ENCODE measurements at regions not wholly inside any gene's neighbourhood (a gene's known extent, or its start where the extent isn't known, plus 50 kb on each side); places are given as distances from the start of the nearest gene placed in this dataset.

DNA sequence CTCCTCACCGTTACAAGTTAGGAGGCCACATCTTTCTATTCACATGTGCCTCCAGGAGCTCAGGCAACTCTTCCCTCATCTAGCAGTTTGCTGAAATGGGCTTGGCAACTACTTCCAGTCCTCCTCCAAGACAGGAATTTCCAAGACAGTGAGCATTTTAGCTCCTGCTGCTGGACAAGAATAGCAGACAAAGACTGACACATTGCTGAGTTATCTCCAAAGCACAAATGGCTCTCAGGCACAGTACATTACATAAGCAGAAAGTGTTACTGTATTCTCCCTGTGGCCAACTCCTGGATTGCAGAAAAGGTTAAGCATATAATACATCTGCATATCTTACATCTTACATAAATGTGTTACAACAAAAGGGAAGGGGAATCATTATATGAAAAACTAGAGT, 83.2 kb upstream of the POU2AF2 start:
- H3K9me3 ChIP-seq, result no peaks in the 10 kb centered on the region
- no peak for DNase-seq
- intact Hi-C loops (cut with DNase I, micrococcal nuclease), result no loop called here
- H3K4me1 ChIP-seq (ENCODE audit: low read depth), result no peaks in the 10 kb centered on the region
- TF ChIP-seq, protein P1, sequence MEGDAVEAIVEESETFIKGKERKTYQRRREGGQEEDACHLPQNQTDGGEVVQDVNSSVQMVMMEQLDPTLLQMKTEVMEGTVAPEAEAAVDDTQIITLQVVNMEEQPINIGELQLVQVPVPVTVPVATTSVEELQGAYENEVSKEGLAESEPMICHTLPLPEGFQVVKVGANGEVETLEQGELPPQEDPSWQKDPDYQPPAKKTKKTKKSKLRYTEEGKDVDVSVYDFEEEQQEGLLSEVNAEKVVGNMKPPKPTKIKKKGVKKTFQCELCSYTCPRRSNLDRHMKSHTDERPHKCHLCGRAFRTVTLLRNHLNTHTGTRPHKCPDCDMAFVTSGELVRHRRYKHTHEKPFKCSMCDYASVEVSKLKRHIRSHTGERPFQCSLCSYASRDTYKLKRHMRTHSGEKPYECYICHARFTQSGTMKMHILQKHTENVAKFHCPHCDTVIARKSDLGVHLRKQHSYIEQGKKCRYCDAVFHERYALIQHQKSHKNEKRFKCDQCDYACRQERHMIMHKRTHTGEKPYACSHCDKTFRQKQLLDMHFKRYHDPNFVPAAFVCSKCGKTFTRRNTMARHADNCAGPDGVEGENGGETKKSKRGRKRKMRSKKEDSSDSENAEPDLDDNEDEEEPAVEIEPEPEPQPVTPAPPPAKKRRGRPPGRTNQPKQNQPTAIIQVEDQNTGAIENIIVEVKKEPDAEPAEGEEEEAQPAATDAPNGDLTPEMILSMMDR (IDR thresholded peaks at IDR 0.05), result no peak
- H3K36me3 ChIP-seq (ENCODE audit: low read depth), result no peaks in the 10 kb centered on the region
- no peak overlapping the region for H3K4me3 ChIP-seq
- no peak for ATAC-seq

DNA sequence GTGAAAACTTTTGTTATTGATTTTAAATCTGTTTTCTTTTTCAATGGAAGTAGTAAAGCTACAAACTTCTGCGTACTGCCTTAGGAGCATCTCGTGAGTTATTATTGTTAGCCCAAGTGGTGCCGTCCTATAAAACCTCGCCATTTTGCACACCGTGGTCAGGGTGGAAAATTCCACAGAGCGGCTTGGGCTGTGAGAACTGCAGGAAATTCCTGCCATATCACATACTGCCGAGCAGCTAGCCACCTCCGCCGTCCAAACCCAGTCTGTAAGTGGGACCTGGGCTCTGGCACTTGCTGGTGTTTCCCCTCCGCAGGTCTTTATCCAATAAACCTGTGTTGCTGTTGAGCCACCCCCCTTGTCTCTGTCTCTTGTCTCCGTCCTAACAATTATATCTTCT, 88.0 kb upstream of the POU2AF2 start:
- no peak for DNase-seq
- intact Hi-C loops (cut with DNase I, micrococcal nuclease), result no loop called here
- TF ChIP-seq, protein P1 (IDR thresholded peaks at IDR 0.05), result no peak
- H3K9me3 ChIP-seq, result no peaks in the 10 kb centered on the region
- no peak overlapping the region for H3K4me3 ChIP-seq
- H3K4me1 ChIP-seq (ENCODE audit: low read depth), result no peaks in the 10 kb centered on the region
- H3K36me3 ChIP-seq (ENCODE audit: low read depth), result no peaks in the 10 kb centered on the region
- no peak for ATAC-seq

DNA sequence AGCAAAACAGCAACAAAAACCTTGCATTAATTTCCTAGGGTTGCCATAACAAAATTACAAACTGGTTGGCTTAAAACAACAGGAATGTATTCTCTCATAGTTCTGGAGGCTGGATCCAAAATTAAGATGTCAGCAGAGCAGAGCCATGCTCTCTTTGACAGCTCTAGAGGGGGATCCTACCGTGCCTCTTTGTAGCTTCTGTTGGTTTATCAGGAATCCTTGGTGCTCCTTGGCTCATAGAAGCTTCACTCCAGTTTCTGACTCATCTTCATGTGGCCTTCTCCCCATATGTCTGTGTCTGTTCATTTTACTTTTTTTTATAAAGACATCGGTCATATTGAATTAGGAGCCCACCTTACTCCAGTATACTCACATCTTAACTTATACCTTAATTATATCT, 90.5 kb upstream of the POU2AF2 start:
- DNase-seq, result no peak
- no peak for ATAC-seq
- TF ChIP-seq, protein P1 (IDR thresholded peaks at IDR 0.05), result no peak
- H3K9me3 ChIP-seq, result no peaks in the 10 kb centered on the region
- no peaks in the 10 kb centered on the region for H3K4me1 ChIP-seq (ENCODE audit: low read depth)
- intact Hi-C loops (cut with DNase I, micrococcal nuclease), result no loop called here
- no peaks in the 10 kb centered on the region for H3K36me3 ChIP-seq (ENCODE audit: low read depth)
- H3K4me3 ChIP-seq, result no peak overlapping the region

DNA sequence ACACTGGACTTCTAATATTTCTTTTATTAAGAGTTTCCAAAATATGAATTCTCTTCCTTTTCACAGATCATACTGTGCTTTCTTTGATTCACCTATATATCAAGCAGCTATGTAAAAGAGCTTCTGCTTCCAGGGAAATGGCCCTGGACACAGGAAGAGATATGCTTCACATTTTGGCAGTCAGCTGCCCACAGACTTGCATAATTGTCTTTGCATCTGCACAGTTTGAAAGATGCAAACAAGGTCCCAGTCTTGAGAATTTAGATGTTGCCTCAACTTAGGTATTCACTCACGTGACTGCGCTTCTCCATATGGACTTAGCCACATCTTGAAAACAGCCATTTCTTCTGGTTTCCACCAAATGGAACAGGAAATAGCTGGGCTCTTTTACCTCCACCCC, 92.3 kb upstream of the POU2AF2 start:
- H3K9me3 ChIP-seq, result no peaks in the 10 kb centered on the region
- DNase-seq (no peak), ATAC-seq (no peak)
- intact Hi-C loops (cut with DNase I, micrococcal nuclease), result no loop called here
- H3K4me3 ChIP-seq, result no peak overlapping the region
- TF ChIP-seq, protein P1 (IDR thresholded peaks at IDR 0.05), result no peak
- no peaks in the 10 kb centered on the region for H3K4me1 ChIP-seq (ENCODE audit: low read depth)
- H3K36me3 ChIP-seq (ENCODE audit: low read depth), result no peaks in the 10 kb centered on the region

DNA sequence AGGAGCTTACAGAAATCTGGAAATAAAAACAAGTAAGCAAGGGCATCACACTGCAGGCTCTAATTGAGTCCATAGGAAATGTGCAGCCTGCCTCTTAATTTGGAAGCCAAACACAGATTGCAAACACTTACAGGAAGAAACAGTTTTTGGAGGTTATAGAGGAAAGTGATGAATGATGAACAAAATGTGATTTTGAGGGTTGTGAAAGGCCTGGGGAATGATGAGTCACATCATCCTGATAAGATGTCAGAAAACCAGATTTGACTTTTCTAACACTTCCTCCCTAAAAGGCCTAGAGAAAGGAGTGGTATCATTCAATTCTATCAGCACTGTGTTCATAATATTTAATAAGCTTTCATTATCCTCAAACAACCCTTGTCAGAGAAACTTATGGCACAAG, 96.6 kb upstream of the POU2AF2 start:
- H3K9me3 ChIP-seq, result no peaks in the 10 kb centered on the region
- no peaks in the 10 kb centered on the region for H3K36me3 ChIP-seq (ENCODE audit: low read depth)
- H3K4me1 ChIP-seq (ENCODE audit: low read depth), result no peaks in the 10 kb centered on the region
- TF ChIP-seq, protein P1 (IDR thresholded peaks at IDR 0.05), result no peak
- ATAC-seq (no peak), DNase-seq (no peak)
- no peak overlapping the region for H3K4me3 ChIP-seq
- intact Hi-C loops (cut with DNase I, micrococcal nuclease), result no loop called here

DNA sequence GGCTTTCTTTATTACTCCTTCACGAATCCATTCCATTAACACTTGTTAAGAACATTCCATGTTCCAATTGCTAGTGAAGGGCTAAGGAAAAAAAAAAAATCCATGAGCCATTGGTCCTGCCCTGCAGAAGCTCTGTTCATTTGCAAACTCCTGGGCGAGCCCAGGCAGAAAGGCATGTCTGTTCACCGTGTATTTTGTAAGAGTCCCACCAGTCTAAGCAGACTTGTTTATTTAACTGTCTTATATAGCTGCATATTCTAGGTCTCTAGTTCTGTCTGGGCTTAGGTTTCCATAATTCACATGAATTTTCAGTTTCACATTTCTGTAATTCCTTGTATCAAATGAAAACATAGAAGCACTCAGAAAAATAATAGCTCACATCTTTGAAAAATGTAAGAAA, 97.4 kb upstream of the POU2AF2 start:
- no peak for ATAC-seq
- intact Hi-C loops (cut with DNase I, micrococcal nuclease), result no loop called here

More for the DNA sequence above, 97.4 kb upstream of the POU2AF2 start:
- TF ChIP-seq, protein P1 (IDR thresholded peaks at IDR 0.05), result no peak
- DNase-seq, result no peak
- H3K36me3 ChIP-seq (ENCODE audit: low read depth), result no peaks in the 10 kb centered on the region
- no peaks in the 10 kb centered on the region for H3K4me1 ChIP-seq (ENCODE audit: low read depth)
- no peak overlapping the region for H3K4me3 ChIP-seq
- no peaks in the 10 kb centered on the region for H3K9me3 ChIP-seq
